ENCODE measurements at regions not wholly inside any gene's neighbourhood (a gene's known extent, or its start where the extent isn't known, plus 50 kb on each side); places are given as distances from the start of the nearest gene placed in this dataset.

DNA sequence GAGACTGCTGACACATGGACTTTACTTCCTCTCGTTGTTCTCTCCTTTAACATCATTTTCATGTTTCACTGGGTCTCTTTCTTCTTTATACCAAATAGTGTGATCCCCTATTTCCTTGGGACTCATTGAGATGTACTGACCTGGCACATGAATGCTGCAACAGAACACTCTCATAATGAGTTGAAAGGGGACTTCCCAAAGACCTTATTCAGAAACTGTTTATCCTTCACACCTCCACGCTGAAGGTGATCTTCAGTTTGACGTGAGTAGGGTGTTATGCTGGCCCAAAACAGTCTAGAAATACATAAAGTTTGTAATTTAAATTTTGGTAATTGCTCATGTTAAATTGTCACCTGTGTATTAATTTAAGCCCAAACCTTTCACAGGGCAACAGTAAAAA, 1096.8 kb upstream of the GYPC start:
- H3F3A ChIP-seq (ENCODE audit: insufficient read depth, low read depth), result no peaks in the 10 kb centered on the region
- H3K36me3 ChIP-seq (ENCODE audit: low read depth), result no peaks in the 10 kb centered on the region
- H3K9me3 ChIP-seq (ENCODE audit: insufficient read depth, low read depth), result no peaks in the 10 kb centered on the region
- intact Hi-C loops (cut with micrococcal nuclease; ENCODE audit: unreplicated experiment), result no loop called here
- TF ChIP-seq, protein P1, sequence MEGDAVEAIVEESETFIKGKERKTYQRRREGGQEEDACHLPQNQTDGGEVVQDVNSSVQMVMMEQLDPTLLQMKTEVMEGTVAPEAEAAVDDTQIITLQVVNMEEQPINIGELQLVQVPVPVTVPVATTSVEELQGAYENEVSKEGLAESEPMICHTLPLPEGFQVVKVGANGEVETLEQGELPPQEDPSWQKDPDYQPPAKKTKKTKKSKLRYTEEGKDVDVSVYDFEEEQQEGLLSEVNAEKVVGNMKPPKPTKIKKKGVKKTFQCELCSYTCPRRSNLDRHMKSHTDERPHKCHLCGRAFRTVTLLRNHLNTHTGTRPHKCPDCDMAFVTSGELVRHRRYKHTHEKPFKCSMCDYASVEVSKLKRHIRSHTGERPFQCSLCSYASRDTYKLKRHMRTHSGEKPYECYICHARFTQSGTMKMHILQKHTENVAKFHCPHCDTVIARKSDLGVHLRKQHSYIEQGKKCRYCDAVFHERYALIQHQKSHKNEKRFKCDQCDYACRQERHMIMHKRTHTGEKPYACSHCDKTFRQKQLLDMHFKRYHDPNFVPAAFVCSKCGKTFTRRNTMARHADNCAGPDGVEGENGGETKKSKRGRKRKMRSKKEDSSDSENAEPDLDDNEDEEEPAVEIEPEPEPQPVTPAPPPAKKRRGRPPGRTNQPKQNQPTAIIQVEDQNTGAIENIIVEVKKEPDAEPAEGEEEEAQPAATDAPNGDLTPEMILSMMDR (conservative IDR thresholded peaks at IDR 0.05), result no peak
- no TSS peak for BruUV-seq (replicated peaks)
- H4K20me1 ChIP-seq (ENCODE audit: insufficient read depth), result no peaks in the 10 kb centered on the region
- no peaks in the 10 kb centered on the region for H3K4me1 ChIP-seq (replicated peaks; ENCODE audit: insufficient read depth)
- ChIA-PET CTCF (no interaction called here), POLR2A (ENCODE audit: unreplicated experiment) (no interaction called here)
- H3K27ac ChIP-seq, result no peak overlapping the region
- H3K4me2 ChIP-seq, result no peak overlapping the region
- no peaks in the 10 kb centered on the region for H3K27me3 ChIP-seq (ENCODE audit: insufficient read depth, low read depth)
- no peak overlapping the region for H2AFZ ChIP-seq
- no peak overlapping the region for H3K4me3 ChIP-seq
- H3K79me2 ChIP-seq (ENCODE audit: low read depth), result no peaks in the 10 kb centered on the region
- no peaks in the 10 kb centered on the region for H3K9me2 ChIP-seq (ENCODE audit: insufficient read depth)
- no peak for DNase-seq

DNA sequence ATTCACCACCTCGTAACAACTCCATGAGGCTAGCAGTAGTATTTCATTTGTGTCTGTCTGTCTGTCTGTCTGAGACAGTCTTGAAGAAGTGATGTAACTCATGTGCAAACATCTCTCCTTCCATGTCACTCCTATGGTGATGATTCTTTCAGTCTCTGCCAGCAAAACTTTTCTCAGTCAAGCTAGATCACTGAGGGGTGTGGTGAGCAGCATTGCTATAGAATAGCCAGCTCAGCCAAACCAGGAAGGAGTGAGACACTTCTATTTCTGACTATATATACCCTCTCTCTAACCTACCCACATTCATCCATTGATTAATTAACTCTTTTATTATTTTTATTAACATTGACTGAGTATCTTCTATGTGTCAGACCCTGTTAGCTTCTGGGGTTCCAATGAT, 1095.1 kb upstream of the GYPC start:
- CTCF ChIA-PET, result no interaction called here

DNA sequence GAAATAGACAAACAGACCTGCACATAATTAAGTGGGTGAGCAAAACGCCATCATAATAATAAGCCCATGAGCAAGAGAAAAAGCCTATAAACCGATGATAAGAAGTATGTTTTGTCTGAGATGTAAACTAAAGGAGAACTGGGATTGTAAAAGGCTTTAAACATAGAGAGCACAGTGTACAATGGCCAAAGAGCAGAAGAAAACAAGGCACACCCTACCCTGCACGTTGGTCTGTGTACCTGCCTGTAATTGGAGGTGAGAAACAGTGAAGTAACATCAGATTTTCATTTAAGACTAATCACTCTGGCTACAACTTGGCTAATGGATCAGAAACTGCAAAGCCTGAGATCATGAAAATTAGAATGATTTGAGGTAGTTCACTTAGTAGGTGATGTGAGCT, 1094.7 kb upstream of the GYPC start:
- Histone ChIP-seq H3K4me3 (no peak overlapping the region), H3K36me3 (ENCODE audit: low read depth) (no peaks in the 10 kb centered on the region), H3K27ac (no peak overlapping the region), H4K20me1 (ENCODE audit: insufficient read depth) (no peaks in the 10 kb centered on the region), H3K79me2 (ENCODE audit: low read depth) (no peaks in the 10 kb centered on the region), H3K27me3 (ENCODE audit: insufficient read depth, low read depth) (no peaks in the 10 kb centered on the region), H3F3A (ENCODE audit: insufficient read depth, low read depth) (no peaks in the 10 kb centered on the region), H3K4me2 (no peak overlapping the region), H3K4me1 (replicated peaks; ENCODE audit: insufficient read depth) (no peaks in the 10 kb centered on the region), H3K9me2 (ENCODE audit: insufficient read depth) (no peaks in the 10 kb centered on the region), H2AFZ (no peak overlapping the region), H3K9me3 (ENCODE audit: insufficient read depth, low read depth) (no peaks in the 10 kb centered on the region)
- intact Hi-C loops (cut with micrococcal nuclease; ENCODE audit: unreplicated experiment), result no loop called here
- BruUV-seq (replicated peaks), result no TSS peak
- no peak for DNase-seq
- ChIA-PET CTCF (no interaction called here), POLR2A (ENCODE audit: unreplicated experiment) (no interaction called here)
- TF ChIP-seq, protein P1 (conservative IDR thresholded peaks at IDR 0.05), result no peak
- no peak for TF ChIP-seq EZH2 (IDR thresholded peaks at IDR 0.05; ENCODE audit: low read depth)

More for the DNA sequence above, 1095.1 kb upstream of the GYPC start:
- intact Hi-C loops (cut with micrococcal nuclease; ENCODE audit: unreplicated experiment), result no loop called here
- Histone ChIP-seq H3K27ac (no peak overlapping the region), H3K36me3 (ENCODE audit: low read depth) (no peaks in the 10 kb centered on the region), H3K27me3 (ENCODE audit: insufficient read depth, low read depth) (no peaks in the 10 kb centered on the region), H3K9me2 (ENCODE audit: insufficient read depth) (no peaks in the 10 kb centered on the region), H3K4me3 (no peak overlapping the region), H3F3A (ENCODE audit: insufficient read depth, low read depth) (no peaks in the 10 kb centered on the region), H3K79me2 (ENCODE audit: low read depth) (no peaks in the 10 kb centered on the region), H2AFZ (no peak overlapping the region), H3K9me3 (ENCODE audit: insufficient read depth, low read depth) (no peaks in the 10 kb centered on the region), H3K4me1 (replicated peaks; ENCODE audit: insufficient read depth) (no peaks in the 10 kb centered on the region), H3K4me2 (no peak overlapping the region), H4K20me1 (ENCODE audit: insufficient read depth) (no peaks in the 10 kb centered on the region)
- POLR2A ChIA-PET (ENCODE audit: unreplicated experiment), result no interaction called here
- BruUV-seq (replicated peaks), result no TSS peak
- no peak for TF ChIP-seq EZH2 (IDR thresholded peaks at IDR 0.05; ENCODE audit: low read depth)
- TF ChIP-seq, protein P1 (conservative IDR thresholded peaks at IDR 0.05), result no peak
- no peak for DNase-seq

Measured in PC-9 (cell line).